H1 (cell line): ENCODE measurements at regions not wholly inside any gene's neighbourhood (a gene's known extent, or its start where the extent isn't known, plus 50 kb on each side); places are given as distances from the start of the nearest gene placed in this dataset.

ENCODE experiments used
- CTCF ChIA-PET: fragments of 300-600 bp; sonication (Branson Sonifier 250); formaldehyde crosslinking; loops from one replicate; lab custom pipeline; 2021; ENCODE audit not compliant: partially characterized antibody; lab: Charles Lee
- POLR2A ChIA-PET: fragments of 300-600 bp; sonication (Branson Sonifier 250); formaldehyde crosslinking; loops from one replicate; lab custom pipeline; 2021; ENCODE audit warnings: inconsistent platforms; ENCODE audit not compliant: partially characterized antibody; lab: Charles Lee
- DNase-seq, 2 experiments: peaks; one replicate each; pipeline versions ENCODE4 v3.0.0 to v3.0.0-alpha.2; 2010 to 2022; ENCODE audit warnings: low spot score in 2 of 2, low read depth in 1 of 2, mixed read lengths in 1 of 2
- FAIRE-seq: peaks from 2 replicates; lab custom pipeline; 2011; peaks lifted over from hg19 to GRCh38; lab: Jason Lieb, UNC
- H2AFZ ChIP-seq: 2 replicates; pipeline ENCODE4 v1.8.1; 2012; ENCODE audit warnings: low read length, inconsistent platforms
- H2AK5ac ChIP-seq: 2 replicates; pipeline ENCODE4 v1.6.1; 2013; ENCODE audit warnings: low read depth, low read length
- H2BK120ac ChIP-seq: replicated peaks from 2 replicates; pipeline ENCODE3; 2013; ENCODE audit warnings: low read depth, low read length, inconsistent platforms
- H2BK12ac ChIP-seq: 2 replicates; pipeline ENCODE4 v1.6.1; 2013; ENCODE audit warnings: low read depth, low read length
- H2BK15ac ChIP-seq: 2 replicates; pipeline ENCODE4 v1.6.1; 2013; ENCODE audit warnings: low read length
- H2BK20ac ChIP-seq: 2 replicates; pipeline ENCODE4 v1.6.1; 2013; ENCODE audit warnings: low read length
- H2BK5ac ChIP-seq: 2 replicates; pipeline ENCODE4 v1.6.1; 2013; ENCODE audit warnings: low read depth, low read length
- H3K14ac ChIP-seq: 2 replicates; pipeline ENCODE4 v1.6.1; 2013; ENCODE audit warnings: inconsistent platforms; ENCODE audit not compliant: insufficient read length
- H3K18ac ChIP-seq: 2 replicates; pipeline ENCODE4 v1.6.1; 2013; ENCODE audit warnings: low read length; ENCODE audit errors: extremely low read depth
- H3K23ac ChIP-seq: 2 replicates; pipeline ENCODE4 v1.6.1; 2013; ENCODE audit warnings: inconsistent platforms; ENCODE audit not compliant: insufficient read length
- H3K23me2 ChIP-seq: 2 replicates; pipeline ENCODE4 v1.6.1; 2013; ENCODE audit warnings: low read depth, low read length
- H3K27ac ChIP-seq: 2 replicates; pipeline ENCODE4 v1.6.1; 2011; ENCODE audit warnings: low read depth, low read length, inconsistent platforms
- H3K27me3 ChIP-seq, 4 experiments: replicated peaks in 1 of 4; 1 replicate in 1 of 4; 2 replicates in 3 of 4; pipeline versions ENCODE4 v1.6.1 to v1.8.1; 2011 to 2013; ENCODE audit warnings: low read length in 3 of 4, mild to moderate bottlenecking in 3 of 4, inconsistent platforms in 2 of 4, mixed read lengths in 2 of 4, moderate library complexity in 1 of 4; ENCODE audit not compliant: control insufficient read depth in 3 of 4, insufficient read depth in 3 of 4; ENCODE audit errors: extremely low read depth in 1 of 4
- H3K36me3 ChIP-seq, 4 experiments: 2 replicates each; pipeline versions ENCODE4 v1.6.1 to v1.8.1; 2011 to 2013; ENCODE audit warnings: mild to moderate bottlenecking in 4 of 4, low read length in 3 of 4, moderate library complexity in 2 of 4, control low read depth in 1 of 4, inconsistent platforms in 1 of 4; ENCODE audit not compliant: insufficient read depth in 4 of 4, control insufficient read depth in 2 of 4
- H3K4ac ChIP-seq: replicated peaks from 2 replicates; pipeline ENCODE3; 2013; ENCODE audit warnings: low read length, low read depth, mixed read lengths, inconsistent platforms; ENCODE audit not compliant: insufficient read length
- H3K4me1 ChIP-seq, 4 experiments: replicated peaks in 1 of 4; 1 replicate in 1 of 4; 2 replicates in 3 of 4; pipeline versions ENCODE4 v1.6.1 to v1.8.1; 2011 to 2013; ENCODE audit warnings: low read length in 3 of 4, inconsistent platforms in 2 of 4, mixed read lengths in 1 of 4; ENCODE audit not compliant: insufficient read depth in 4 of 4, control insufficient read depth in 3 of 4
- H3K4me2 ChIP-seq, 2 experiments: 2 replicates each; pipeline versions ENCODE4 v1.6.1 to v1.8.1; 2011 to 2013; ENCODE audit warnings: low read depth in 2 of 2, low read length in 2 of 2, control low read depth in 1 of 2, inconsistent platforms in 1 of 2, mild to moderate bottlenecking in 1 of 2; ENCODE audit not compliant: insufficient read depth in 1 of 2
- H3K4me3 ChIP-seq, 4 experiments: fragments of 200-600, 300-600 bp in 1 of 4; sonication (generic), shearing (Covaris generic), sonication (Bioruptor Twin) in 1 of 4; 2 replicates each; pipeline versions ENCODE4 v1.5.1 to v1.8.1; 2011 to 2016; ENCODE audit warnings: low read length in 4 of 4, low read depth in 3 of 4, control low read depth in 2 of 4, inconsistent platforms in 2 of 4, mild to moderate bottlenecking in 2 of 4, mixed read lengths in 1 of 4, moderate library complexity in 1 of 4; ENCODE audit not compliant: insufficient read depth in 2 of 4; ENCODE audit errors: extremely low read depth in 1 of 4
- H3K56ac ChIP-seq: replicated peaks from 2 replicates; pipeline ENCODE3; 2013; ENCODE audit warnings: low read depth, mild to moderate bottlenecking, mixed read lengths, low read length, inconsistent platforms; ENCODE audit not compliant: insufficient read length
- H3K79me1 ChIP-seq: 2 replicates; pipeline ENCODE4 v1.6.1; 2013; ENCODE audit warnings: low read depth, low read length, control low read depth
- H3K79me2 ChIP-seq, 2 experiments: 2 replicates each; pipeline versions ENCODE4 v1.6.1 to v1.8.1; 2012 to 2013; ENCODE audit warnings: low read length in 2 of 2, mild to moderate bottlenecking in 2 of 2, inconsistent platforms in 1 of 2; ENCODE audit not compliant: insufficient read depth in 2 of 2, control insufficient read depth in 1 of 2
- H3K9ac ChIP-seq, 4 experiments: replicated peaks in 1 of 4; 1 replicate in 1 of 4; 2 replicates in 3 of 4; pipeline versions ENCODE4 v1.6.1 to v1.8.1; 2011 to 2013; ENCODE audit warnings: low read depth in 3 of 4, low read length in 3 of 4, control low read depth in 2 of 4, mild to moderate bottlenecking in 2 of 4, moderate library complexity in 2 of 4, inconsistent platforms in 1 of 4; ENCODE audit errors: extremely low read depth in 1 of 4
- H3K9me3 ChIP-seq, 2 experiments: 2 replicates each; pipeline versions ENCODE4 v1.6.1 to v1.8.1; 2012 to 2013; ENCODE audit warnings: mild to moderate bottlenecking in 2 of 2, moderate library complexity in 2 of 2, control low read depth in 1 of 2, inconsistent platforms in 1 of 2, low read depth in 1 of 2, low read length in 1 of 2, mixed read lengths in 1 of 2; ENCODE audit not compliant: insufficient read depth in 2 of 2
- H4K20me1 ChIP-seq, 2 experiments: replicated peaks in 1 of 2; 2 replicates each; pipeline versions ENCODE3 to v1.8.1; 2011 to 2013; ENCODE audit warnings: inconsistent platforms in 2 of 2, low read length in 2 of 2, mild to moderate bottlenecking in 1 of 2; ENCODE audit not compliant: insufficient read depth in 2 of 2, control insufficient read depth in 1 of 2
- H4K5ac ChIP-seq: 2 replicates; pipeline ENCODE4 v1.6.1; 2013; ENCODE audit warnings: low read length, low read depth, mixed read lengths, inconsistent platforms; ENCODE audit not compliant: insufficient read length
- H4K8ac ChIP-seq: 2 replicates; pipeline ENCODE4 v1.8.0; 2013; ENCODE audit warnings: mild to moderate bottlenecking, moderate library complexity, low read length, inconsistent platforms; ENCODE audit not compliant: insufficient read depth; ENCODE audit errors: extremely low read depth
- H4K91ac ChIP-seq: replicated peaks from 2 replicates; pipeline ENCODE3; 2013; ENCODE audit warnings: low read length, mixed read lengths, inconsistent platforms; ENCODE audit not compliant: insufficient read length
- ASH2L ChIP-seq: fragments of 200-600, 300-600 bp; sonication (generic); IDR thresholded peaks from one replicate; pipeline ENCODE4 v1.7.1; 2017; ENCODE audit warnings: low read length
- EGR1 ChIP-seq: IDR thresholded peaks from 2 replicates; pipeline ENCODE4 v1.6.1; 2011; ENCODE audit warnings: low read depth, low read length, borderline replicate concordance
- EP300 ChIP-seq, 2 experiments: IDR thresholded peaks; 1 replicate in 1 of 2; 2 replicates in 1 of 2; pipeline ENCODE4 v1.6.1; 2011 to 2012; ENCODE audit warnings: low read depth in 2 of 2, low read length in 2 of 2, mild to moderate bottlenecking in 2 of 2, borderline replicate concordance in 1 of 2, inconsistent platforms in 1 of 2, moderate library complexity in 1 of 2
- EZH2 ChIP-seq: fragments of 200-600 bp; sonication (generic); IDR thresholded peaks from 2 replicates; pipeline ENCODE4 v1.7.1; 2012; ENCODE audit warnings: low read depth, mild to moderate bottlenecking, moderate library complexity, low read length, inconsistent platforms; ENCODE audit not compliant: severe bottlenecking
- GABPA ChIP-seq: IDR thresholded peaks from 2 replicates; pipeline ENCODE4 v1.6.1; 2011; ENCODE audit warnings: mild to moderate bottlenecking, low read length, moderate library complexity, borderline replicate concordance; ENCODE audit not compliant: insufficient read depth
- HDAC2 ChIP-seq, 2 experiments: fragments of 300-600 bp in 1 of 2; sonication (generic) in 1 of 2; IDR thresholded peaks; 2 replicates each; pipeline ENCODE4 v1.6.1; 2011 to 2012; ENCODE audit warnings: low read depth in 2 of 2, low read length in 2 of 2, mild to moderate bottlenecking in 2 of 2, moderate library complexity in 2 of 2, borderline replicate concordance in 1 of 2, inconsistent platforms in 1 of 2
- JUN ChIP-seq: IDR thresholded peaks from 2 replicates; pipeline ENCODE4 v1.6.1; 2011; ENCODE audit warnings: low read depth, mild to moderate bottlenecking, improper control_type of control experiment, low read length
- RAD21 ChIP-seq, 2 experiments: IDR thresholded peaks in 1 of 2; conservative IDR thresholded peaks in 1 of 2; 2 replicates each; pipeline ENCODE4 v1.6.1; 2011; ENCODE audit warnings: low read depth in 2 of 2, low read length in 2 of 2, improper control_type of control experiment in 1 of 2, inconsistent platforms in 1 of 2, mild to moderate bottlenecking in 1 of 2, moderate library complexity in 1 of 2
- SIN3A ChIP-seq, 2 experiments: IDR thresholded peaks in 1 of 2; conservative IDR thresholded peaks in 1 of 2; 2 replicates each; pipeline ENCODE4 v1.6.1; 2011 to 2012; ENCODE audit warnings: low read length in 2 of 2, improper control_type of control experiment in 1 of 2, low read depth in 1 of 2, mild to moderate bottlenecking in 1 of 2
- SP1 ChIP-seq: IDR thresholded peaks from 2 replicates; pipeline ENCODE4 v1.6.1; 2011; ENCODE audit warnings: low read depth, low read length
- SUZ12 ChIP-seq: fragments of 200-600 bp; sonication (generic); IDR thresholded peaks from 2 replicates; pipeline ENCODE4 v1.6.1; 2012; ENCODE audit warnings: mild to moderate bottlenecking, inconsistent platforms, low read length, moderate library complexity, mixed read lengths
- TAF1 ChIP-seq: IDR thresholded peaks from 2 replicates; pipeline ENCODE4 v1.6.1; 2011; ENCODE audit warnings: mild to moderate bottlenecking, low read depth, low read length
- ZNF274 ChIP-seq: IDR thresholded peaks from 2 replicates; pipeline ENCODE4 v1.7.0; 2012; ENCODE audit warnings: low read length, borderline replicate concordance; ENCODE audit errors: extremely low read depth
- WGBS, 2 experiments: shearing (Covaris generic) in 1 of 2; methylation state at CpG; one replicate each; pipeline versions ENCODE4 v1.1.6 to v1.1.7; 2013 to 2015; ENCODE audit warnings: low lambda C conversion rate in 2 of 2, mixed read lengths in 2 of 2, inconsistent platforms in 1 of 2, low coverage in 1 of 2, missing lambda C conversion rate in 1 of 2; ENCODE audit not compliant: insufficient replicate concordance in 2 of 2, insufficient coverage in 1 of 2, insufficient read length in 1 of 2; ENCODE audit errors: extremely low coverage in 1 of 2, missing lambda C conversion rate in 1 of 2; 5-methylcytosine and 5-hydroxymethylcytosine counted together
- TF ChIP-seq, protein P1 (sequence below): IDR thresholded peaks from 2 replicates; pipeline ENCODE4 v1.6.1; 2012; ENCODE audit warnings: inconsistent platforms

DNA sequence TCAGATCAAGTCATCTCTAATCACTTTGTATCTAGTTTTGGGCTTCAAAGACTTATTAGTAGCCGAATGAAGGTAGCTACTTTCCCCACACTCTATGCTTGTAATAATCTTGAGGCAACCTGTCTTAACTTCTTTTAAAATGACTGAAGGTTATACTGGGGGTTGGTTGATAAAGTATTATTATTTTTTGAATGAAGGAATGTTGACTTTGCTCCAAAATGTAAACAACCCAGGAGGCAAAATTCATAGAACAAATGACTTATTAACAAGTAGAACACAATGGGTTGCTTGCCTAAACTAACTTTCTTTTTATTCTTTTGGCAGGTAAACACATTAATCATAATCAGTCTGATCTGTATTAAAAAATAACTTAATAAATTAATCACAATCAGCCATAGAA lies 440.0 kb downstream of the USP25 start:
- Histone ChIP-seq H4K91ac (no peak overlapping the region), H3K27me3 (no peaks in the 10 kb centered on the region), H2BK15ac (no peak overlapping the region), H2BK20ac (no peak overlapping the region), H2AFZ (no peak overlapping the region), H2AK5ac (no peak overlapping the region), H3K9ac (no peak overlapping the region), H3K23me2 (no peaks in the 10 kb centered on the region), H3K23ac (no peak overlapping the region), H3K36me3 (no peaks in the 10 kb centered on the region), H3K18ac (no peak overlapping the region), H4K5ac (no peak overlapping the region), H2BK12ac (no peak overlapping the region), H4K20me1 (no peaks in the 10 kb centered on the region), H3K4ac (no peak overlapping the region), H2BK5ac (no peak overlapping the region), H3K79me1 (no peaks in the 10 kb centered on the region), H3K27ac (no peak overlapping the region), H3K14ac (no peak overlapping the region), H3K9me3 (no peaks in the 10 kb centered on the region), H2BK120ac (no peak overlapping the region), H3K4me1 (no peaks in the 10 kb centered on the region), H3K4me3 (no peak overlapping the region), H3K56ac (no peak overlapping the region), H3K79me2 (no peaks in the 10 kb centered on the region), H4K8ac (no peak overlapping the region), H3K4me2 (no peak overlapping the region)
- DNase-seq (no peak), FAIRE-seq (no peak)
- WGBS, 2 experiments = 100% methylated on average over 1 of the region's 1 CpG; no CpG with 5 or more reads in 1 of the 2 experiments
- POLR2A ChIA-PET = no interaction called here
- CTCF ChIA-PET = no interaction called here
- TF ChIP-seq SUZ12 (no peak), RAD21 (IDR thresholded peaks at IDR 0.05 in 1 of 2, conservative IDR thresholded peaks at IDR 0.05 in 1 of 2; ENCODE audit: low read depth in 2 of 2, low read length in 2 of 2) (no peak), EZH2 (no peak), EP300 (IDR thresholded peaks at IDR 0.05; ENCODE audit: borderline replicate concordance in 1 of 2, low read depth in 2 of 2, low read length in 2 of 2) (no peak), SIN3A (conservative IDR thresholded peaks at IDR 0.05 in 1 of 2, IDR thresholded peaks at IDR 0.05 in 1 of 2; ENCODE audit: low read depth in 1 of 2, low read length in 2 of 2) (no peak), HDAC2 (IDR thresholded peaks at IDR 0.05; ENCODE audit: borderline replicate concordance in 1 of 2, low read depth in 2 of 2, low read length in 2 of 2) (no peak), ZNF274 (no peak), EGR1 (no peak), JUN (no peak), GABPA (no peak), ASH2L (no peak), TAF1 (no peak), SP1 (no peak)
- TF ChIP-seq, protein P1, sequence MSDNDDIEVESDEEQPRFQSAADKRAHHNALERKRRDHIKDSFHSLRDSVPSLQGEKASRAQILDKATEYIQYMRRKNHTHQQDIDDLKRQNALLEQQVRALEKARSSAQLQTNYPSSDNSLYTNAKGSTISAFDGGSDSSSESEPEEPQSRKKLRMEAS = no peak
